ENCODE measurements at regions not wholly inside any gene's neighbourhood (a gene's known extent, or its start where the extent isn't known, plus 50 kb on each side); places are given as distances from the start of the nearest gene placed in this dataset.

- TF ChIP-seq CEBPZ (IDR thresholded peaks at IDR 0.05; ENCODE audit: borderline replicate concordance, low read depth, low read length) (no peak), THRA (IDR thresholded peaks at IDR 0.05) (no peak), RBM14 (IDR thresholded peaks at IDR 0.05; ENCODE audit: borderline replicate concordance, insufficient read depth, low read depth, low read length) (no peak), HNRNPK (IDR thresholded peaks at IDR 0.05; ENCODE audit: low read depth, low read length, poor library complexity, severe bottlenecking) (no peak), LEF1 (IDR thresholded peaks at IDR 0.05) (peak; percentile 86), POLR2AphosphoS5 (IDR thresholded peaks at IDR 0.05; ENCODE audit: control insufficient read depth, insufficient read depth, low read depth, low read length) (peak; percentile 98), CEBPB (tag; IDR thresholded peaks at IDR 0.05) (no peak), ZNF41 (CRISPR knock-in tag; conservative IDR thresholded peaks at IDR 0.05) (0 out of 2 replicates have a peak, but pooled peaks have one; percentile 24), PRPF4 (IDR thresholded peaks at IDR 0.05; ENCODE audit: insufficient read depth, low read depth, low read length, poor library complexity, severe bottlenecking) (no peak), KLF10 (CRISPR knock-in tag; IDR thresholded peaks at IDR 0.05) (no peak), TEAD1 (CRISPR knock-in tag; IDR thresholded peaks at IDR 0.05) (no peak), PML (IDR thresholded peaks at IDR 0.05; ENCODE audit: low read length) (peak; percentile 98), AFF4 (CRISPR knock-in tag; IDR thresholded peaks at IDR 0.05) (no peak), CHD1 (IDR thresholded peaks at IDR 0.05; ENCODE audit: low read length) (no peak), WHSC1 (IDR thresholded peaks at IDR 0.05; ENCODE audit: low read length) (no peak), TAF1 (IDR thresholded peaks at IDR 0.05; ENCODE audit: control insufficient read depth, extremely low read depth, insufficient read depth, low read length, severe bottlenecking) (peak; percentile 26), TFAM (CRISPR knock-in tag; conservative IDR thresholded peaks at IDR 0.05) (no peak), POLR2A (conservative IDR thresholded peaks at IDR 0.05) (no peak), ZNF277 (CRISPR knock-in tag; IDR thresholded peaks at IDR 0.05; ENCODE audit: borderline replicate concordance) (no peak), IRF2 (CRISPR knock-in tag; IDR thresholded peaks at IDR 0.05) (no peak)
Measured at GRCh38 chr2:83971547-83971946, 487.5 kb downstream of the SUCLG1 start (continued).
